ENCODE measurements at regions not wholly inside any gene's neighbourhood (a gene's known extent, or its start where the extent isn't known, plus 50 kb on each side); places are given as distances from the start of the nearest gene placed in this dataset.

- TF ChIP-seq CTCF (IDR thresholded peaks at IDR 0.05) (no peak), POLR2A (IDR thresholded peaks at IDR 0.05; ENCODE audit: low read length) (no peak), ELK1 (IDR thresholded peaks at IDR 0.05; ENCODE audit: low read depth, low read length) (no peak), HOXA7 (CRISPR knock-in tag; IDR thresholded peaks at IDR 0.05) (no peak), JUN (IDR thresholded peaks at IDR 0.05) (no peak), MAX (IDR thresholded peaks at IDR 0.05) (no peak), JUNB (IDR thresholded peaks at IDR 0.05) (no peak)
These were observed 116.6 kb upstream of the RPS6KA2 start for GRCh38 chr6:166743406-166744222.

Measured in A549 (cell line).